Neural crest cell (in vitro differentiated cells): ENCODE measurements at regions not wholly inside any gene's neighbourhood (a gene's known extent, or its start where the extent isn't known, plus 50 kb on each side); places are given as distances from the start of the nearest gene placed in this dataset.

ENCODE experiments used
- DNase-seq: peaks from one replicate; pipeline ENCODE4 v3.0.0; 2021; ENCODE audit warnings: low read depth, mixed read lengths, low spot score
- H3K27ac Mint-ChIP-seq: one replicate; pipeline ENCODE4 v1.8.0; 2021; ENCODE audit warnings: mild to moderate bottlenecking, mixed read lengths; ENCODE audit not compliant: unreplicated experiment
- H3K27me3 Mint-ChIP-seq: 2 replicates; pipeline ENCODE4 v1.8.0; 2021; ENCODE audit warnings: low read depth, mild to moderate bottlenecking, mixed read lengths
- H3K36me3 Mint-ChIP-seq: 2 replicates; pipeline ENCODE4 v1.8.0; 2021; ENCODE audit warnings: low read depth, mild to moderate bottlenecking, mixed read lengths
- H3K4me1 Mint-ChIP-seq: 2 replicates; pipeline ENCODE4 v1.8.0; 2021; ENCODE audit warnings: mixed read lengths
- H3K4me3 Mint-ChIP-seq: one replicate; pipeline ENCODE4 v1.8.0; 2021; ENCODE audit warnings: mild to moderate bottlenecking, mixed read lengths
- H3K9me3 Mint-ChIP-seq: 2 replicates; pipeline ENCODE4 v1.8.0; 2021; ENCODE audit warnings: mixed read lengths
- TF ChIP-seq, protein P1 (sequence below): fragments of 200-600 bp; sonication (generic); conservative IDR thresholded peaks from 2 replicates; pipeline ENCODE4 v1.5.0; 2021; ENCODE audit warnings: antibody characterized with exemption, mild to moderate bottlenecking

GRCh38 chr9:101970609-101971008, 232.2 kb upstream of the GRIN3A start:
- H3K9me3 Mint-ChIP-seq, result no peaks in the 10 kb centered on the region
- H3K4me1 Mint-ChIP-seq, result no peaks in the 10 kb centered on the region
- H3K27ac Mint-ChIP-seq, result no peak overlapping the region
- no peak for DNase-seq
- no peaks in the 10 kb centered on the region for H3K36me3 Mint-ChIP-seq
- TF ChIP-seq, protein P1, sequence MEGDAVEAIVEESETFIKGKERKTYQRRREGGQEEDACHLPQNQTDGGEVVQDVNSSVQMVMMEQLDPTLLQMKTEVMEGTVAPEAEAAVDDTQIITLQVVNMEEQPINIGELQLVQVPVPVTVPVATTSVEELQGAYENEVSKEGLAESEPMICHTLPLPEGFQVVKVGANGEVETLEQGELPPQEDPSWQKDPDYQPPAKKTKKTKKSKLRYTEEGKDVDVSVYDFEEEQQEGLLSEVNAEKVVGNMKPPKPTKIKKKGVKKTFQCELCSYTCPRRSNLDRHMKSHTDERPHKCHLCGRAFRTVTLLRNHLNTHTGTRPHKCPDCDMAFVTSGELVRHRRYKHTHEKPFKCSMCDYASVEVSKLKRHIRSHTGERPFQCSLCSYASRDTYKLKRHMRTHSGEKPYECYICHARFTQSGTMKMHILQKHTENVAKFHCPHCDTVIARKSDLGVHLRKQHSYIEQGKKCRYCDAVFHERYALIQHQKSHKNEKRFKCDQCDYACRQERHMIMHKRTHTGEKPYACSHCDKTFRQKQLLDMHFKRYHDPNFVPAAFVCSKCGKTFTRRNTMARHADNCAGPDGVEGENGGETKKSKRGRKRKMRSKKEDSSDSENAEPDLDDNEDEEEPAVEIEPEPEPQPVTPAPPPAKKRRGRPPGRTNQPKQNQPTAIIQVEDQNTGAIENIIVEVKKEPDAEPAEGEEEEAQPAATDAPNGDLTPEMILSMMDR, result no peak
- H3K4me3 Mint-ChIP-seq, result no peak overlapping the region
- H3K27me3 Mint-ChIP-seq, result no peaks in the 10 kb centered on the region

GRCh38 chr9:101968392-101968791, 229.9 kb upstream of the GRIN3A start:
- no peaks in the 10 kb centered on the region for H3K9me3 Mint-ChIP-seq
- H3K4me1 Mint-ChIP-seq, result no peaks in the 10 kb centered on the region
- H3K4me3 Mint-ChIP-seq, result no peak overlapping the region
- H3K27ac Mint-ChIP-seq, result no peak overlapping the region
- H3K36me3 Mint-ChIP-seq, result no peaks in the 10 kb centered on the region
- TF ChIP-seq, protein P1, result no peak
- DNase-seq, result no peak
- no peaks in the 10 kb centered on the region for H3K27me3 Mint-ChIP-seq

GRCh38 chr9:101966691-101967090, 228.2 kb upstream of the GRIN3A start:
- Mint-ChIP-seq H3K4me1 (no peaks in the 10 kb centered on the region), H3K4me3 (no peak overlapping the region), H3K27me3 (no peaks in the 10 kb centered on the region), H3K27ac (no peak overlapping the region), H3K36me3 (no peaks in the 10 kb centered on the region), H3K9me3 (peaks cover 2% of the 10 kb centered on the region)
- TF ChIP-seq, protein P1, result no peak
- DNase-seq, result no peak

DNA sequence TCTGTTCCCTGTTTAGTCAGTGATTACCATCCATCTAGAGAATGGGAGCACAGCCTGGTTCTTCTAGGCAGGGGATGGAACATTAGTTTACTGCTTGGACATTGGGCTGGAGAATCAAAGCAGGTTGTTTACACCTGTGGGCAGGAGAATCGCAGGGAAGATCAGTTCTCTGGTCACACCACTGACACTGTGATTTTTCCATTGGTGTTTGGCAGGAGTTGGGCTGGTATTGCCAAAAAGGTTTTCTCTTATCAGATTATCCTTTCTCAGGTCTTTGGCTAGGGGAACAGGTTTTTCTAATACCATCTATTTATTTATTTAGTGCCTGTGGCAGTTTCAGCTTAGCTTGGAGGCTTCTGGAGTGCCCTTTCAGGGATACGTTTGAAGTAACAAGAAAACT, 219.3 kb upstream of the GRIN3A start:
- TF ChIP-seq, protein P1, result no peak
- no peak for DNase-seq
- peaks cover 6% of the 10 kb centered on the region for H3K27me3 Mint-ChIP-seq
- H3K36me3 Mint-ChIP-seq, result no peaks in the 10 kb centered on the region
- H3K9me3 Mint-ChIP-seq, result peaks cover 4% of the 10 kb centered on the region
- no peaks in the 10 kb centered on the region for H3K4me1 Mint-ChIP-seq
- H3K4me3 Mint-ChIP-seq, result no peak overlapping the region
- no peak overlapping the region for H3K27ac Mint-ChIP-seq

DNA sequence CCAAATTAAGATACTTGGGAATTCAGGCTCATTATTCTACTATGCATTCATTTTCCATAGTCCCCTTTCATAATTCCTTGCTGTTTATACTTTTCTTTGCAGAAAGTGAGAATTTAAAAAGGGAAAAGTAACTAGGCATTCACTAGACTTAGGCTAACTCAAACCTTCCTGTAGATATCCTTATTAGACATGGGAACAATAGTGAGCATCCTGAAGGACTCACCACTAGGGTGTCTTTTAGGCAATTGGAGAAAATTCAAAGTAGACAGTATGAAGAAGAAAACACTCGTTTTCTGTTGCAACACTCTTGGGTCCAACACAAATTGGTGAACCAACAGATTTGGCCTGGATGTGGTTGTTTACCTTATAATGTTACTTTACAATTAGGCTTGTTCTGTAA, 213.2 kb upstream of the GRIN3A start:
- H3K36me3 Mint-ChIP-seq, result no peaks in the 10 kb centered on the region
- peaks cover 9% of the 10 kb centered on the region for H3K27me3 Mint-ChIP-seq
- H3K27ac Mint-ChIP-seq, result no peak overlapping the region
- TF ChIP-seq, protein P1, result no peak
- DNase-seq, result no peak
- no peaks in the 10 kb centered on the region for H3K4me1 Mint-ChIP-seq
- no peak overlapping the region for H3K4me3 Mint-ChIP-seq
- no peaks in the 10 kb centered on the region for H3K9me3 Mint-ChIP-seq

DNA sequence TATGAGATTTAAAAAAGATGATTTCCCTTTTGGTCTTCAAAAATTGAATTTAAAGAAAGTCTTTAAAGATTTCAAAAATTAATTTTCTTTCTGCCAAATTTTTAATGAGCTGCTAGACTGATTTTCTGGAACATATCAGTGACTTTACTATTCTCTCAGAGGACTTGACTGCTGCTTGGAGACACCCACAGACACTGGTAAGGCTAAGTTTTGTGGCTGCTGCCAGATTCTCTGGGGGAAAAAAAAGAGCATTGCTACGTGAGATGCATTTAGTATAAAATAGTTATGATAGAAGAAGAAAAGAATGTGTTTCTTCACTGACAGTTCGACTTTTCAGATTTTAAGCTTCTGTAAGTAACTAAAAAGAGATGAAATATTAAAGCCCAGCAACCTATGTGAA, 193.3 kb upstream of the GRIN3A start:
- peaks cover 33% of the 10 kb centered on the region for H3K27me3 Mint-ChIP-seq
- no peak for DNase-seq
- H3K9me3 Mint-ChIP-seq, result peaks cover 2% of the 10 kb centered on the region
- no peak overlapping the region for H3K27ac Mint-ChIP-seq
- TF ChIP-seq, protein P1, result no peak
- no peaks in the 10 kb centered on the region for H3K36me3 Mint-ChIP-seq
- no peak overlapping the region for H3K4me3 Mint-ChIP-seq
- no peaks in the 10 kb centered on the region for H3K4me1 Mint-ChIP-seq
